Colon (tissue), 2 donors: ENCODE measurements at regions not wholly inside any gene's neighbourhood (a gene's known extent, or its start where the extent isn't known, plus 50 kb on each side); places are given as distances from the start of the nearest gene placed in this dataset.
"Not testable (repeated sequence)": the region's sequence is repeated elsewhere in the genome, so short reads cannot be mapped to it uniquely, and the experiment has no call there.

Experiments
- FAIRE-seq: peaks from 2 replicates; lab custom pipeline; 2012; peaks lifted over from hg19 to GRCh38; lab: Jason Lieb, UNC
- donor health status: control.
- donor health status: control.

- FAIRE-seq, result no peak
These were observed 167.8 kb downstream of the QRSL1 start for GRCh38 chr6:106797186-106797585.

- no peak for FAIRE-seq
These were observed 167.4 kb downstream of the QRSL1 start for GRCh38 chr6:106796781-106797180.

- FAIRE-seq, result no peak
These were observed 164.8 kb downstream of the QRSL1 start for GRCh38 chr6:106794129-106794528.

GRCh38 chr6:106792536-106793236 is 163.3 kb downstream of the QRSL1 start:
- no peak for FAIRE-seq

- FAIRE-seq, result no peak
These were observed 161.6 kb downstream of the QRSL1 start for GRCh38 chr6:106790935-106791334.

- no peak for FAIRE-seq
These were observed 160.9 kb downstream of the QRSL1 start for GRCh38 chr6:106790149-106790770.

GRCh38 chr6:106789428-106790148 is 160.2 kb downstream of the QRSL1 start:
- no peak for FAIRE-seq

GRCh38 chr6:106788761-106789160 is 159.4 kb downstream of the QRSL1 start:
- no peak for FAIRE-seq

- FAIRE-seq, result no peak
These were observed 158.2 kb downstream of the QRSL1 start for GRCh38 chr6:106787327-106788196.

- FAIRE-seq, result no peak
These were observed 155.9 kb downstream of the QRSL1 start for GRCh38 chr6:106785298-106785697.

GRCh38 chr6:106783640-106784566 is 154.5 kb downstream of the QRSL1 start:
- FAIRE-seq, result no peak

- FAIRE-seq, result no peak
These were observed 153.3 kb downstream of the QRSL1 start for GRCh38 chr6:106782536-106783285.

GRCh38 chr6:106779552-106779951 is 150.2 kb downstream of the QRSL1 start:
- FAIRE-seq, result not testable (repeated sequence)

- no peak for FAIRE-seq
These were observed 149.6 kb downstream of the QRSL1 start for GRCh38 chr6:106778943-106779342.

- FAIRE-seq, result no peak
These were observed 144.7 kb downstream of the QRSL1 start for GRCh38 chr6:106773996-106774629.

GRCh38 chr6:106773522-106773921 is 144.1 kb downstream of the QRSL1 start:
- no peak for FAIRE-seq

- no peak for FAIRE-seq
These were observed 143.1 kb downstream of the QRSL1 start for GRCh38 chr6:106772270-106773142.

GRCh38 chr6:106771822-106772221 is 142.4 kb downstream of the QRSL1 start:
- no peak for FAIRE-seq

GRCh38 chr6:106770663-106771062 is 141.3 kb downstream of the QRSL1 start:
- FAIRE-seq, result no peak
